Prostate gland (tissue), 2 donors: ENCODE measurements at regions not wholly inside any gene's neighbourhood (a gene's known extent, or its start where the extent isn't known, plus 50 kb on each side); places are given as distances from the start of the nearest gene placed in this dataset.

ENCODE experiments used
- CTCF ChIP-seq, 4 experiments: fragments of 200-600 bp in 2 of 4; fragments of 450-650 bp in 2 of 4; sonication (generic) in 2 of 4; IDR thresholded peaks; 1 replicate in 3 of 4; 2 replicates in 1 of 4; pipeline ENCODE4 v1.5.1; 2016 to 2019; ENCODE audit warnings: antibody characterized with exemption in 4 of 4, mild to moderate bottlenecking in 2 of 4, moderate library complexity in 2 of 4
- POLR2A ChIP-seq: fragments of 450-650 bp; IDR thresholded peaks from one replicate; pipeline ENCODE4 v1.6.1; 2016; ENCODE audit warnings: antibody characterized with exemption, mild to moderate bottlenecking
- POLR2AphosphoS5 ChIP-seq: sonication (generic); formaldehyde crosslinking; IDR thresholded peaks from one replicate; pipeline ENCODE4 v1.6.1; 2017; ENCODE audit warnings: antibody characterized with exemption

DNA sequence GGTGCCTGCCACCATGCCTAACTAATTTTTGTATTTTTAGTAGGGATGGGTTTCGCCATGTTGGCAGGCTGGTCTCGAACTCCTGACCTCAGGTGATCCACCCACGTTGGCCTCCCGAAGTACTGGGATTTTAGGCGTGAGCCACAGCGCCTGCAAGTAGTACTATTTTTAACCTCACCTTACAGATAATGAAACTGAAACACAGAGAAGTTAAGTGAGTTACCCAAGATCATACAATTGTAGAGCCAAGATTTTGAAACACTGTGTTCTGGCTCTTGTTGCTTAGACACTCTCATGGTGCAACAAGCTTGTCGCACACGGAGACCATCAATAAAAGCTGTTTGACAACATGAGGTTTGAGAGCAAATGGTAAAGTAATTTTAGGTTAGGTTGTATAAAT lies 159.1 kb upstream of the LMNTD1 start:
- TF ChIP-seq POLR2A, result no peak
- TF ChIP-seq CTCF (IDR thresholded peaks at IDR 0.05), result no peak
- no peak for TF ChIP-seq POLR2AphosphoS5
